HepG2 (cell line): ENCODE measurements at regions not wholly inside any gene's neighbourhood (a gene's known extent, or its start where the extent isn't known, plus 50 kb on each side); places are given as distances from the start of the nearest gene placed in this dataset.

Experiments used
- ATAC-seq: fragments of 200-7000 bp; cut with Tn5 transposase; 3 replicates; pipeline ENCODE4 v1.9.1; 2020; ENCODE audit warnings: mild to moderate bottlenecking, moderate library complexity
- BruUV-seq: library from RNA; stranded (reverse); fragments of 400-500 nt; replicated peaks from 2 replicates; lab custom pipeline; 2021; lab: Mats Ljungman, UMichigan
- CTCF ChIA-PET: fragments of 300-600 bp; formaldehyde crosslinking; extraction: SDS; loops from one replicate; lab custom pipeline; 2021; ENCODE audit warnings: low total read pairs, inconsistent platforms, low intra/inter-chr PET ratio; lab: Yijun Ruan, JAX
- POLR2A ChIA-PET: fragments of 350-600 bp; sonication (Branson Sonifier 250); formaldehyde crosslinking; loops from one replicate; lab custom pipeline; 2020; ENCODE audit warnings: antibody characterized with exemption, inconsistent platforms; lab: Yijun Ruan, JAX
- DNase-seq: peaks from one replicate; pipeline ENCODE4 v3.0.0-alpha.2; 2015; ENCODE audit warnings: low spot score
- FAIRE-seq: peaks from 3 replicates; lab custom pipeline; 2011; peaks lifted over from hg19 to GRCh38; lab: Jason Lieb, UNC
- H2AFZ ChIP-seq: one replicate; pipeline ENCODE4 v1.6.1; 2011; ENCODE audit warnings: low read length, inconsistent platforms
- H3K27ac ChIP-seq: fragments of 300-600 bp; 3 replicates; pipeline ENCODE4 v1.8.0; 2011; ENCODE audit warnings: mixed run types, mild to moderate bottlenecking, mixed read lengths, low read length, inconsistent platforms; ENCODE audit not compliant: insufficient read depth; ENCODE audit errors: extremely low read length
- H3K27me3 ChIP-seq, 2 experiments: fragments of 200-600 bp in 1 of 2; 2 replicates in 1 of 2; 3 replicates in 1 of 2; pipeline versions ENCODE4 v1.6.0 to v1.8.0; 2011; ENCODE audit warnings: low read length in 2 of 2, mild to moderate bottlenecking in 2 of 2, moderate library complexity in 2 of 2, inconsistent platforms in 1 of 2; ENCODE audit not compliant: insufficient read depth in 2 of 2, control insufficient read depth in 1 of 2
- H3K36me3 ChIP-seq, 2 experiments: fragments of 200-600 bp in 1 of 2; replicated peaks in 1 of 2; 2 replicates in 1 of 2; 3 replicates in 1 of 2; pipeline versions ENCODE4 v1.5.1 to v1.8.0; 2011; ENCODE audit warnings: low read length in 2 of 2, inconsistent platforms in 1 of 2; ENCODE audit not compliant: insufficient read depth in 2 of 2, control insufficient read depth in 1 of 2
- H3K4me1 ChIP-seq: 2 replicates; pipeline ENCODE4 v1.5.1; 2012; ENCODE audit warnings: low read length, inconsistent platforms; ENCODE audit not compliant: insufficient read depth
- H3K4me2 ChIP-seq: 2 replicates; pipeline ENCODE4 v1.6.0; 2011; ENCODE audit warnings: low read depth, low read length, inconsistent platforms
- H3K4me3 ChIP-seq, 3 experiments: fragments of 200-600 bp in 1 of 3; sonication (generic), shearing (Covaris generic) in 1 of 3; replicated peaks in 1 of 3; 2 replicates each; pipeline ENCODE4 v1.5.1; 2011 to 2016; ENCODE audit warnings: low read length in 3 of 3, inconsistent platforms in 2 of 3, low read depth in 2 of 3, mild to moderate bottlenecking in 2 of 3, control low read depth in 1 of 3, mixed read lengths in 1 of 3; ENCODE audit not compliant: insufficient read depth in 1 of 3
- H3K79me2 ChIP-seq: one replicate; pipeline ENCODE4 v1.6.1; 2011; ENCODE audit warnings: low read length, inconsistent platforms; ENCODE audit not compliant: insufficient read depth
- H3K9ac ChIP-seq: 2 replicates; pipeline ENCODE4 v1.6.0; 2011; ENCODE audit warnings: mild to moderate bottlenecking, low read depth, low read length, inconsistent platforms; ENCODE audit not compliant: insufficient read depth
- H3K9me3 ChIP-seq: 2 replicates; pipeline ENCODE4 v1.5.1; 2012; ENCODE audit warnings: mild to moderate bottlenecking, low read length
- H4K20me1 ChIP-seq: 2 replicates; pipeline ENCODE4 v1.6.0; 2011; ENCODE audit warnings: inconsistent platforms, mild to moderate bottlenecking, low read length, moderate library complexity; ENCODE audit not compliant: insufficient read depth
- CCDC6 ChIP-seq: sonication (generic); formaldehyde crosslinking; IDR thresholded peaks from 2 replicates; pipeline ENCODE4 v1.8.1; 2022; ENCODE audit warnings: mild to moderate bottlenecking, missing genetic modification reagents, moderate library complexity
- KLF15 ChIP-seq: sonication (generic); formaldehyde crosslinking; IDR thresholded peaks from 2 replicates; pipeline ENCODE4 v1.8.1; 2023; ENCODE audit warnings: borderline replicate concordance, mild to moderate bottlenecking, inconsistent platforms, missing genetic modification reagents, mixed read lengths
- MED13 ChIP-seq: sonication (generic); formaldehyde crosslinking; IDR thresholded peaks from 2 replicates; pipeline ENCODE4 v1.5.0; 2020; ENCODE audit warnings: missing genetic modification reagents
- PRMT3 ChIP-seq: sonication (generic); formaldehyde crosslinking; IDR thresholded peaks from 2 replicates; pipeline ENCODE4 v1.8.1; 2022; ENCODE audit warnings: low read depth, mild to moderate bottlenecking, moderate library complexity, missing genetic modification reagents, borderline replicate concordance
- TRIM24 ChIP-seq: sonication (generic); formaldehyde crosslinking; IDR thresholded peaks from 2 replicates; pipeline ENCODE4 v1.8.0; 2022; ENCODE audit warnings: mild to moderate bottlenecking, missing genetic modification reagents
- ZFP41 ChIP-seq: sonication (generic); formaldehyde crosslinking; IDR thresholded peaks from 2 replicates; pipeline ENCODE4 v1.4.0; 2020; ENCODE audit warnings: mild to moderate bottlenecking, missing genetic modification reagents, borderline replicate concordance
- WGBS: methylation state at CpG from one replicate; pipeline ENCODE4 v1.1.6; 2017; ENCODE audit warnings: low lambda C conversion rate; 5-methylcytosine and 5-hydroxymethylcytosine counted together
- in situ Hi-C: cut with HindIII; loops from 2 replicates; pipeline ENCODE4 v1.10.0; 2017; ENCODE audit warnings: low pct_unique_long_range_greater_than_20kb; ENCODE audit not compliant: extremely low pct_ligation_motif_present
- intact Hi-C: fragments of 100-400 bp; cut with micrococcal nuclease; formaldehyde crosslinking; loops from one replicate; pipeline ENCODE4 v1.10.0; 2022; ENCODE audit not compliant: unreplicated experiment
- TF ChIP-seq, protein P1 (sequence below): sonication (generic); formaldehyde crosslinking; IDR thresholded peaks from 2 replicates; pipeline ENCODE4 v1.5.0; 2020; ENCODE audit warnings: missing genetic modification reagents
- TF ChIP-seq, protein P2 (sequence below): sonication (generic); formaldehyde crosslinking; IDR thresholded peaks from 2 replicates; pipeline ENCODE4 v1.9.0; 2022; ENCODE audit warnings: missing genetic modification reagents, mild to moderate bottlenecking, borderline replicate concordance
- TF ChIP-seq, protein P3 (sequence below): sonication (generic); formaldehyde crosslinking; IDR thresholded peaks from 2 replicates; pipeline ENCODE4 v1.5.1; 2020; ENCODE audit warnings: mild to moderate bottlenecking, missing genetic modification reagents, borderline replicate concordance
- TF ChIP-seq, protein P4 (sequence below): sonication (generic); formaldehyde crosslinking; IDR thresholded peaks from 2 replicates; pipeline ENCODE4 v1.5.1; 2020; ENCODE audit warnings: mild to moderate bottlenecking, missing genetic modification reagents

DNA sequence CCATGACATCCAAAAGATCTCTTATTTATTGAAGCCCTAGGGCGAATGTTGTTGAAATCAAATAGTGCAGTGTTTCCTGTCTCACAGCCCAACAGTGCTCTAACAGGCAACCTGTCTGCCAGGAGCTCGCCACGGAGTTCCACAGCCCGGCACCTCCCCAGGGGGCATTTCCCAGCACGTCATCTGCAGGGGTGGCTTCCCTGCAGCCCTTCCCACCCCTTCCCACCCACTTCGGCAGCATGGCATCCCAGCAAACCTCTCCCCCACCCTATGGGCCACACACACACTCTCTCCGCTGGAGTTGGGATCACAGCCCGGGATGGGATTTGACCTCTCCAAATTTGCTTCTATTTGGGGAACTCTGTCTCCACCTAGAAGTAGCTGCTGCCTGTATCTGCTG lies 62.7 kb upstream of the C14orf180 start (continued):
- TF ChIP-seq CCDC6 (CRISPR knock-in tag) = no peak

DNA sequence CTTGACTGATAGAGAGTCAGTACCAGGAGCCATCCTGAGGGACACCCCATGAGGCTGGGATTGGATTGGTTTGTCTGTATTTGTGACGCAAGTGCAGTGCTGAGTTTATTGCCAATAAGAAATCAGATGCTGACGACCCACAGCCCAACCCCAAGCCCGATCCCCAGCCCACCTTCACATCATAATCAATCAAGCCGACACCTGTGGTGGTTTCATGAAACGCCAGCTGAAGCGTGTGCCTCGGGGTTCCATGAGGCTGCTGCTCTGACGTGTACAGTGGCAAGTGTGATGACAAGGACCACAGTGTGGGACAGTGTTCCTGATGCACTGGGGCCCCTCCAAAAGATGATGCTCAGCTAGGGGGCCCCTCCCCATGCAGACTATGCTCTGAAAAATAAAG lies 62.1 kb upstream of the C14orf180 start:
- Histone ChIP-seq H4K20me1 (no peaks in the 10 kb centered on the region), H3K4me1 (no peaks in the 10 kb centered on the region), H3K4me3 (no peak overlapping the region), H3K27ac (no peak overlapping the region), H3K27me3 (peaks cover 0 to 1% of the 10 kb centered on the region in 2 experiments; a peak in 4 of 5 replicates), H3K36me3 (no peaks in the 10 kb centered on the region), H3K9ac (no peak overlapping the region), H2AFZ (no peak overlapping the region), H3K79me2 (no peaks in the 10 kb centered on the region), H3K9me3 (no peaks in the 10 kb centered on the region), H3K4me2 (no peak overlapping the region)
- no peak for ATAC-seq
- DNase-seq = no peak
- WGBS = 47% methylated on average over 8 of the region's 8 CpGs
- no TSS peak for BruUV-seq
- intact Hi-C loops (no loop called here), in situ Hi-C loops (no loop called here)
- CTCF ChIA-PET = no interaction called here
- no peak for FAIRE-seq
- POLR2A ChIA-PET = no interaction called here
- TF ChIP-seq ZFP41 (CRISPR knock-in tag) = no peak
- TF ChIP-seq, protein P1, sequence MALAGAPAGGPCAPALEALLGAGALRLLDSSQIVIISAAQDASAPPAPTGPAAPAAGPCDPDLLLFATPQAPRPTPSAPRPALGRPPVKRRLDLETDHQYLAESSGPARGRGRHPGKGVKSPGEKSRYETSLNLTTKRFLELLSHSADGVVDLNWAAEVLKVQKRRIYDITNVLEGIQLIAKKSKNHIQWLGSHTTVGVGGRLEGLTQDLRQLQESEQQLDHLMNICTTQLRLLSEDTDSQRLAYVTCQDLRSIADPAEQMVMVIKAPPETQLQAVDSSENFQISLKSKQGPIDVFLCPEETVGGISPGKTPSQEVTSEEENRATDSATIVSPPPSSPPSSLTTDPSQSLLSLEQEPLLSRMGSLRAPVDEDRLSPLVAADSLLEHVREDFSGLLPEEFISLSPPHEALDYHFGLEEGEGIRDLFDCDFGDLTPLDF (CRISPR knock-in tag) = no peak
- TF ChIP-seq, protein P2, sequence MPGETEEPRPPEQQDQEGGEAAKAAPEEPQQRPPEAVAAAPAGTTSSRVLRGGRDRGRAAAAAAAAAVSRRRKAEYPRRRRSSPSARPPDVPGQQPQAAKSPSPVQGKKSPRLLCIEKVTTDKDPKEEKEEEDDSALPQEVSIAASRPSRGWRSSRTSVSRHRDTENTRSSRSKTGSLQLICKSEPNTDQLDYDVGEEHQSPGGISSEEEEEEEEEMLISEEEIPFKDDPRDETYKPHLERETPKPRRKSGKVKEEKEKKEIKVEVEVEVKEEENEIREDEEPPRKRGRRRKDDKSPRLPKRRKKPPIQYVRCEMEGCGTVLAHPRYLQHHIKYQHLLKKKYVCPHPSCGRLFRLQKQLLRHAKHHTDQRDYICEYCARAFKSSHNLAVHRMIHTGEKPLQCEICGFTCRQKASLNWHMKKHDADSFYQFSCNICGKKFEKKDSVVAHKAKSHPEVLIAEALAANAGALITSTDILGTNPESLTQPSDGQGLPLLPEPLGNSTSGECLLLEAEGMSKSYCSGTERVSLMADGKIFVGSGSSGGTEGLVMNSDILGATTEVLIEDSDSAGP = no peak
- TF ChIP-seq, protein P3, sequence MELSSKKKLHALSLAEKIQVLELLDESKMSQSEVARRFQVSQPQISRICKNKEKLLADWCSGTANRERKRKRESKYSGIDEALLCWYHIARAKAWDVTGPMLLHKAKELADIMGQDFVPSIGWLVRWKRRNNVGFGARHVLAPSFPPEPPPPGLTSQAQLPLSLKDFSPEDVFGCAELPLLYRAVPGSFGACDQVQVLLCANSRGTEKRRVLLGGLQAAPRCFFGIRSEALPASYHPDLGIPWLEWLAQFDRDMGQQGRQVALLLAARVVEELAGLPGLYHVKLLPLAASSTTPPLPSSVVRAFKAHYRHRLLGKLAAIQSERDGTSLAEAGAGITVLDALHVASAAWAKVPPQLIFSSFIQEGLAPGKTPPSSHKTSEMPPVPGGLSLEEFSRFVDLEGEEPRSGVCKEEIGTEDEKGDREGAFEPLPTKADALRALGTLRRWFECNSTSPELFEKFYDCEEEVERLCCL (CRISPR knock-in tag) = no peak
- no peak for TF ChIP-seq PRMT3 (CRISPR knock-in tag)
- no peak for TF ChIP-seq TRIM24 (CRISPR knock-in tag)
- TF ChIP-seq, protein P4, sequence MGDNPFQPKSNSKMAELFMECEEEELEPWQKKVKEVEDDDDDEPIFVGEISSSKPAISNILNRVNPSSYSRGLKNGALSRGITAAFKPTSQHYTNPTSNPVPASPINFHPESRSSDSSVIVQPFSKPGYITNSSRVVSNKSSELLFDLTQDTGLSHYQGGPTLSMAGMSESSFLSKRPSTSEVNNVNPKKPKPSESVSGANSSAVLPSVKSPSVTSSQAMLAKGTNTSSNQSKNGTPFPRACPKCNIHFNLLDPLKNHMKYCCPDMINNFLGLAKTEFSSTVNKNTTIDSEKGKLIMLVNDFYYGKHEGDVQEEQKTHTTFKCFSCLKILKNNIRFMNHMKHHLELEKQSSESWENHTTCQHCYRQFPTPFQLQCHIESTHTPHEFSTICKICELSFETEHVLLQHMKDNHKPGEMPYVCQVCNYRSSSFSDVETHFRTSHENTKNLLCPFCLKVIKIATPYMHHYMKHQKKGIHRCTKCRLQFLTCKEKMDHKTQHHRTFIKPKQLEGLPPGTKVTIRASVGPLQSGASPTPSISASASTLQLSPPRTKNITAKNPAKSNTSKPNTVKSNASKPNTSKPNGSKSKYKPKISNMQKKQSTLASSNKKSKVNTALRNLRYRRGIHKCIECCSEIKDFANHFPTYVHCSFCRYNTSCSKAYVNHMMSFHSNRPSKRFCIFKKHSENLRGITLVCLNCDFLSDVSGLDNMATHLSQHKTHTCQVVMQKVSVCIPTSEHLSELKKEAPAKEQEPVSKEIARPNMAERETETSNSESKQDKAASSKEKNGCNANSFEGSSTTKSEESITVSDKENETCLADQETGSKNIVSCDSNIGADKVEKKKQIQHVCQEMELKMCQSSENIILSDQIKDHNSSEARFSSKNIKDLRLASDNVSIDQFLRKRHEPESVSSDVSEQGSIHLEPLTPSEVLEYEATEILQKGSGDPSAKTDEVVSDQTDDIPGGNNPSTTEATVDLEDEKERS = no peak
- TF ChIP-seq KLF15 (CRISPR knock-in tag) = no peak
- TF ChIP-seq MED13 (CRISPR knock-in tag) = no peak
